Gastroesophageal sphincter (tissue), 3 donors: ENCODE measurements at regions not wholly inside any gene's neighbourhood (a gene's known extent, or its start where the extent isn't known, plus 50 kb on each side); places are given as distances from the start of the nearest gene placed in this dataset.

Source experiments
- POLR2A ChIP-seq, 2 donors: fragments of 450-650 bp; IDR thresholded peaks; one replicate each; pipeline ENCODE4 v1.6.1; 2017; ENCODE audit warnings: antibody characterized with exemption in 2 of 2, mild to moderate bottlenecking in 2 of 2, moderate library complexity in 1 of 2
- TF ChIP-seq, protein P1 (sequence below), 4 experiments: fragments of 200-600 bp in 2 of 4; fragments of 450-650 bp in 2 of 4; sonication (generic) in 1 of 4; IDR thresholded peaks; one replicate each; pipeline ENCODE4 v1.5.1; 2017 to 2019; ENCODE audit warnings: antibody characterized with exemption in 4 of 4, mild to moderate bottlenecking in 2 of 4, moderate library complexity in 2 of 4

DNA sequence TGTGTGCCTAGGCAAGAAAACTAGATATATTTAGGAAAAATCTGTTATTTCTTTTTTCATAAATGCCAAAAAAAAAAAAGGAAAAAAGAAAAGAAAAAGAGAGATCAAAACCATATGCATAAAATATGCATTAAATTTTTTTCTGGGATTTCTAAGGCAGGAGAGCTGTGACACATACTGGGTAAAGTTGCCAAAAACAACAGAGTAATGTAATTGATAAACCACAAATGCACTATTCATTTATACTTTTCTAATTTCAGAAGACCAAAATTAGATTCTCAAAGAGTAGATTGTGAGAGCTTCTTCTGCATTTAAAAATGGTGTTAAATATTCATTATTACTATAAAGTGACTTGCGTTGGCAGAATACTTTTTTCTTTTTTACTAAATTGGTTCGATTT is 673.8 kb upstream of the MGAT4C start:
- TF ChIP-seq, protein P1, sequence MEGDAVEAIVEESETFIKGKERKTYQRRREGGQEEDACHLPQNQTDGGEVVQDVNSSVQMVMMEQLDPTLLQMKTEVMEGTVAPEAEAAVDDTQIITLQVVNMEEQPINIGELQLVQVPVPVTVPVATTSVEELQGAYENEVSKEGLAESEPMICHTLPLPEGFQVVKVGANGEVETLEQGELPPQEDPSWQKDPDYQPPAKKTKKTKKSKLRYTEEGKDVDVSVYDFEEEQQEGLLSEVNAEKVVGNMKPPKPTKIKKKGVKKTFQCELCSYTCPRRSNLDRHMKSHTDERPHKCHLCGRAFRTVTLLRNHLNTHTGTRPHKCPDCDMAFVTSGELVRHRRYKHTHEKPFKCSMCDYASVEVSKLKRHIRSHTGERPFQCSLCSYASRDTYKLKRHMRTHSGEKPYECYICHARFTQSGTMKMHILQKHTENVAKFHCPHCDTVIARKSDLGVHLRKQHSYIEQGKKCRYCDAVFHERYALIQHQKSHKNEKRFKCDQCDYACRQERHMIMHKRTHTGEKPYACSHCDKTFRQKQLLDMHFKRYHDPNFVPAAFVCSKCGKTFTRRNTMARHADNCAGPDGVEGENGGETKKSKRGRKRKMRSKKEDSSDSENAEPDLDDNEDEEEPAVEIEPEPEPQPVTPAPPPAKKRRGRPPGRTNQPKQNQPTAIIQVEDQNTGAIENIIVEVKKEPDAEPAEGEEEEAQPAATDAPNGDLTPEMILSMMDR (IDR thresholded peaks at IDR 0.05): no peak
- TF ChIP-seq POLR2A (IDR thresholded peaks at IDR 0.05): no peak
